IgD-negative memory B cell (primary cell): ENCODE measurements at regions not wholly inside any gene's neighbourhood (a gene's known extent, or its start where the extent isn't known, plus 50 kb on each side); places are given as distances from the start of the nearest gene placed in this dataset.

Experiments
- H3K27ac Mint-ChIP-seq, 3 donors: one replicate each; pipeline ENCODE4 v1.8.0; 2020 to 2022; ENCODE audit warnings: mild to moderate bottlenecking in 3 of 3, mixed read lengths in 3 of 3, moderate library complexity in 1 of 3
- H3K27me3 Mint-ChIP-seq: one replicate; pipeline ENCODE4 v1.8.0; 2021; ENCODE audit warnings: mixed read lengths
- H3K36me3 Mint-ChIP-seq: one replicate; pipeline ENCODE4 v1.8.0; 2020; ENCODE audit warnings: mild to moderate bottlenecking, mixed read lengths
- H3K4me1 Mint-ChIP-seq, 3 donors: one replicate each; pipeline ENCODE4 v1.8.0; 2020 to 2022; ENCODE audit warnings: mixed read lengths in 3 of 3, mild to moderate bottlenecking in 1 of 3
- H3K4me3 Mint-ChIP-seq, 4 donors: one replicate each; pipeline ENCODE4 v1.8.0; 2020 to 2022; ENCODE audit warnings: mild to moderate bottlenecking in 4 of 4, mixed read lengths in 4 of 4, moderate library complexity in 3 of 4
- H3K9me3 Mint-ChIP-seq, 3 donors: one replicate each; pipeline ENCODE4 v1.8.0; 2020 to 2021; ENCODE audit warnings: mixed read lengths in 3 of 3, mild to moderate bottlenecking in 1 of 3

- H3K27ac Mint-ChIP-seq: no peak overlapping the region
- H3K27me3 Mint-ChIP-seq: peaks cover 1% of the 10 kb centered on the region
- H3K4me1 Mint-ChIP-seq: no peaks in the 10 kb centered on the region
- H3K36me3 Mint-ChIP-seq: no peaks in the 10 kb centered on the region
- no peak overlapping the region for H3K4me3 Mint-ChIP-seq
- peaks cover 0 to 4% (median 2%) of the 10 kb centered on the region in 3 donors for H3K9me3 Mint-ChIP-seq
These were observed 247.7 kb upstream of the ZMIZ1 start for GRCh38 chr10:78821052-78821451.

DNA sequence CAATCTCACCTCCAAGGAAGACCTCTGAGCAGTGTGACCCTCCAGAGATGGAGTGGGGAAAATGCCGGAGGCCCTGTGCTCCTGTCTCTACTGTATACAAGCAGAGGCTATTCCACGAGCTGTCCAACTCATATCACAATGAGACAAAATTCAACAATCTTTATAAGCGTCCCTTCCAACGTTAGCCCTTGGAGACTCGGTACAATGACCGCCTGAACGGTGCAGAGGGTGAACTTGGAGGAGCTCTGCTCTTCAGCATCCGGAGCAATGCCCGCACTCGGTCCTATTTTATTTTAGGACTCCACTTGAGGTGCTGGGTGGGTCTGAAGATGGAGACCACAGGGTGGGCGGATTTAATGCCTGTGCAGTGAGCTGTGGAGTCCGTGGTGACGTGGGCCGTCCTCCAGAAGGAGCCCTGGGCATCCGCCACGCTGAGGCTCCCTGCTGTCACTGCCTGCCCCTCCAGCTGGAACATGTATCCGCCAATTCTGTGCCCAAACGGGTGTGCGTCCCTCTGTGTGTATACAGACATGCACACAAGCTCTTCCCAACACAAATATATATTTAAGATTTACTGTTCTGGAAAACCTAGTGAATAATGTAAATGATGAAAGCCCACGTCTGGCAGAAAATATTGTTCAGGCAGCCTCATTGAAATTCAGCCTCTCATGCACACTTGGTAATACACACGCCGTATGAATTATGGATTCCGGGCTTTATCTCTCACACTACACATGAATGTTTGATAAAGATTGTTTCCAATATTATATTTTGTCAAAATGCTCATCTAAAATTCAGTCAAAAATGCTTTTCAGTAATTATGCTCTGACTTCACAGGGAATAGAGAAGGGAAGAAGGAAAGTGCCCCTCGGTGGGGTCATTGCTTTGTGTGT, 239.9 kb upstream of the ZMIZ1 start:
- H3K27ac Mint-ChIP-seq: no peak overlapping the region
- H3K4me1 Mint-ChIP-seq: no peaks in the 10 kb centered on the region
- peaks cover 2 to 4% (median 4%) of the 10 kb centered on the region in 3 donors for H3K9me3 Mint-ChIP-seq
- peaks cover 10% of the 10 kb centered on the region for H3K27me3 Mint-ChIP-seq
- no peaks in the 10 kb centered on the region for H3K36me3 Mint-ChIP-seq
- no peak overlapping the region for H3K4me3 Mint-ChIP-seq

GRCh38 chr10:78829565-78829964, 239.2 kb upstream of the ZMIZ1 start:
- Mint-ChIP-seq H3K4me1 (no peaks in the 10 kb centered on the region), H3K27me3 (peaks cover 10% of the 10 kb centered on the region), H3K36me3 (no peaks in the 10 kb centered on the region), H3K9me3 (peaks cover 0 to 4% (median 2%) of the 10 kb centered on the region in 3 donors), H3K4me3 (no peak overlapping the region), H3K27ac (no peak overlapping the region)

DNA sequence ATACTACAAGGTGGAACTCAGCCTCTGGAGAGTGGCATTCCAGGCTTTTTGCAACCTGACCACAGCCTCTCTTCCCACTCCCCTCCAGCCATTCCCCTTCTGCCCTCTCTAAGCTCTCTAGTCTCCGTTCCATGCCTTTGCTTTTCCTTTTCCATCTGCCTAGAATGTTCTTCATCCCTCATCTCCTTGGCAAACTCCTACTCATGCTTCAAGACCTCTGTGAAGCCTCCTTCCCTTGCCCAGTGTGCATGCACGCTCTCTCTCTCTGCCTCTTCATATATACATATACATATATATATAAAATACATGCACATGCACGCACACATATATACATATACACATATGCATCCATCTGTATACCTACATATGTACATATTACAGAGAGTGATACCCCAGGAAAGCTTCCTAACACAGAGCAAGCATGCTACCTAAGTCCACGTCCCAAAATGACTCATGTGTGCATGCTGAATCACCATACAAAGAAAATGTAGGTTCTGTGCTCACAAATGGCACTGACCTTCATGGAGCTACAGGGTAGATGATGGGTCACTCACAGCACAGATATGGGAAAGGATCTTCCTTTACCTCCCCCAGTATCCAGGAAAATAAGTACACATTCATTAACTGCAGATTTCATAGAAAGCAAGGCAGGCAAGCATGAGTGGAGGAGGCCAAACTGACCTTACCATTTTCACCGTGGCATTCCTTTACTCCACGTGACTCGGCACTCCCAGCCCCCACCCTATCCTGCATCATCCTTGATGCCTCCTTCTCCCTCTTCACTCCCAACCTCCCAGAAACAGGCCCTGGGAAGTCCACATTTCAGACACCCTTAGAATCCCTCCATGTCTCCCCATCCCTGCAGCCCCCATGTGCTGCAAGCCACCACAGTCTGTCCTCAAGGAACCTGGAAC, 238.4 kb upstream of the ZMIZ1 start:
- H3K4me3 Mint-ChIP-seq: no peak overlapping the region
- no peak overlapping the region for H3K27ac Mint-ChIP-seq
- H3K27me3 Mint-ChIP-seq: peaks cover 17% of the 10 kb centered on the region
- H3K4me1 Mint-ChIP-seq: no peaks in the 10 kb centered on the region
- H3K36me3 Mint-ChIP-seq: no peaks in the 10 kb centered on the region
- peaks cover 0 to 4% (median 2%) of the 10 kb centered on the region in 3 donors for H3K9me3 Mint-ChIP-seq

GRCh38 chr10:78830976-78831375, 237.8 kb upstream of the ZMIZ1 start:
- Mint-ChIP-seq H3K27ac (no peak overlapping the region), H3K4me3 (no peak overlapping the region), H3K36me3 (no peaks in the 10 kb centered on the region), H3K9me3 (peaks cover 0 to 5% (median 2%) of the 10 kb centered on the region in 3 donors), H3K4me1 (no peaks in the 10 kb centered on the region), H3K27me3 (peaks cover 20% of the 10 kb centered on the region)

DNA sequence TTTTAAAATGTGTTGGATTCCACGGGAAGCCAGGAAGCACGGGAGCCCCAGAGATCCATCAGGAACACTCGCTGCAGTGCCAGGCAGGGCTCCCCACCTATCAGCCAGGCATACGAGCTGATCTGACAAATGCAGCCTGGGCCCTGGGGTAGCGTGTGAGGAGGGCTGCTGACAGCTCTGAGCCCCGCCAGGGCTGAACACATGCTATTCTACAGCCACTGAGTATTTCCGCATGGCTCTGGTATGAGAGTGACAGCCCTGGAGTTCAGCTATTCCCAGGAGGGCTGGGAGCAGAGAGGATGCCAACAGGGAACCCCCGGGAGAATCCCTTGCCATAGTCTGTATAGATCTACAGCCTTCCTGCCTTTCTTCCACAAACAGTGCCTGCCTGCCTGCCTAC, 237.3 kb upstream of the ZMIZ1 start:
- Mint-ChIP-seq H3K4me3 (no peak overlapping the region), H3K27me3 (peaks cover 20% of the 10 kb centered on the region), H3K27ac (no peak overlapping the region), H3K4me1 (no peaks in the 10 kb centered on the region), H3K9me3 (peaks cover 0 to 5% (median 2%) of the 10 kb centered on the region in 3 donors), H3K36me3 (no peaks in the 10 kb centered on the region)

GRCh38 chr10:78832281-78832680, 236.5 kb upstream of the ZMIZ1 start:
- no peaks in the 10 kb centered on the region for H3K36me3 Mint-ChIP-seq
- no peaks in the 10 kb centered on the region for H3K4me1 Mint-ChIP-seq
- peaks cover 0 to 5% (median 2%) of the 10 kb centered on the region in 3 donors for H3K9me3 Mint-ChIP-seq
- peaks cover 20% of the 10 kb centered on the region for H3K27me3 Mint-ChIP-seq
- no peak overlapping the region for H3K27ac Mint-ChIP-seq
- H3K4me3 Mint-ChIP-seq: no peak overlapping the region

GRCh38 chr10:78838141-78838657, 230.6 kb upstream of the ZMIZ1 start:
- Mint-ChIP-seq H3K27ac (no peak overlapping the region), H3K4me3 (no peak overlapping the region), H3K9me3 (peaks cover 0 to 4% (median 4%) of the 10 kb centered on the region in 3 donors), H3K36me3 (peaks cover 3% of the 10 kb centered on the region), H3K4me1 (no peaks in the 10 kb centered on the region), H3K27me3 (peaks cover 12% of the 10 kb centered on the region)

DNA sequence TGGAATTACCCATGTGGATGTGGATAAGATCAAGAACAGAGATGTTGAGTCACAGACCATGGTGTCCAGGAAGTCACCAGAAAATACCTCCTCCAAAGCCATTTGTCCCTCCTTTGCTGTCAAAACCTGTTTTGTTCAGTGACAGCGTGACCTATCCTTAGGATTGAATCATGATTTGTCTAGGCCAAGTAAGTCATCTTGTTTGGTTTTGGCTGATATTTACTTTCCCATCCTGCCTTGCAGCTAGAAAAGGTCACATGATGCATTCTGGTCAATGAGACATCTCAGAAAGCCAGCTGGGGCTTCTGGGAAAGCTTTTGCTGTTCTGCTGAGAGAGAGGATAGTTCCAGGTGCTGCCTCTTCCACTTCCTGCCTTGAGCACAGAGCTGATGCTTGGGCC, 225.3 kb upstream of the ZMIZ1 start:
- no peak overlapping the region for H3K4me3 Mint-ChIP-seq
- H3K9me3 Mint-ChIP-seq: peaks cover 0 to 5% (median 0%) of the 10 kb centered on the region in 3 donors
- no peak overlapping the region for H3K27ac Mint-ChIP-seq
- H3K27me3 Mint-ChIP-seq: peaks cover 5% of the 10 kb centered on the region
- H3K4me1 Mint-ChIP-seq: no peaks in the 10 kb centered on the region
- no peaks in the 10 kb centered on the region for H3K36me3 Mint-ChIP-seq

- no peak overlapping the region for H3K4me3 Mint-ChIP-seq
- H3K36me3 Mint-ChIP-seq: no peaks in the 10 kb centered on the region
- H3K9me3 Mint-ChIP-seq: peaks cover 0 to 5% (median 0%) of the 10 kb centered on the region in 3 donors
- no peak overlapping the region for H3K27ac Mint-ChIP-seq
- H3K4me1 Mint-ChIP-seq: no peaks in the 10 kb centered on the region
- H3K27me3 Mint-ChIP-seq: peaks cover 5% of the 10 kb centered on the region
These were observed 223.7 kb upstream of the ZMIZ1 start for GRCh38 chr10:78844960-78845607.

DNA sequence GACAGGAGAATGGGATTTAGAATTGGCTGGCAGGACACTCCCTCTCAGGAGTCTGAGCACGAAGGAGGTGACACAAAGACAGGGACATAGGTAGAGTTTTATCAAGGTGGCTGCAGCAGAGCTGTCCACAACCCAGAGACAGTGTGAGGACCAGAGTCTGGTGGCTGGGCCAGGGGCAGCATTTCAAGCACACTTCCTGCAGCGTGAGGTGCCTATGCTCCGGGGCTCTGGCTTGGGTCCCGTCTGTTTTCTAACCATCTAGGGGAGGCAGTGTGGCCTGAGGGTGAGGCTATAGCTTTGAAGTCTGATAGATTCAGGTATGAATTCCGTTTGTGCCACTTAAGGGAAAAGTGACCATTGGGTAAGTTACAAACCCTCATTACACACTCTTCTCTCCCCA, 222.7 kb upstream of the ZMIZ1 start:
- Mint-ChIP-seq H3K4me1 (no peaks in the 10 kb centered on the region), H3K27ac (no peak overlapping the region), H3K27me3 (peaks cover 5% of the 10 kb centered on the region), H3K9me3 (peaks cover 0 to 5% (median 0%) of the 10 kb centered on the region in 3 donors), H3K4me3 (no peak overlapping the region), H3K36me3 (no peaks in the 10 kb centered on the region)

GRCh38 chr10:78846760-78847159, 222.0 kb upstream of the ZMIZ1 start:
- H3K4me3 Mint-ChIP-seq: no peak overlapping the region
- peaks cover 2% of the 10 kb centered on the region for H3K27me3 Mint-ChIP-seq
- no peak overlapping the region for H3K27ac Mint-ChIP-seq
- H3K9me3 Mint-ChIP-seq: peaks cover 0 to 5% (median 0%) of the 10 kb centered on the region in 3 donors
- H3K4me1 Mint-ChIP-seq: no peaks in the 10 kb centered on the region
- no peaks in the 10 kb centered on the region for H3K36me3 Mint-ChIP-seq

GRCh38 chr10:78847485-78847884, 221.3 kb upstream of the ZMIZ1 start:
- H3K4me3 Mint-ChIP-seq: no peak overlapping the region
- peaks cover 0 to 5% (median 0%) of the 10 kb centered on the region in 3 donors for H3K9me3 Mint-ChIP-seq
- no peak overlapping the region for H3K27ac Mint-ChIP-seq
- no peaks in the 10 kb centered on the region for H3K4me1 Mint-ChIP-seq
- H3K36me3 Mint-ChIP-seq: no peaks in the 10 kb centered on the region
- H3K27me3 Mint-ChIP-seq: peaks cover 2% of the 10 kb centered on the region

DNA sequence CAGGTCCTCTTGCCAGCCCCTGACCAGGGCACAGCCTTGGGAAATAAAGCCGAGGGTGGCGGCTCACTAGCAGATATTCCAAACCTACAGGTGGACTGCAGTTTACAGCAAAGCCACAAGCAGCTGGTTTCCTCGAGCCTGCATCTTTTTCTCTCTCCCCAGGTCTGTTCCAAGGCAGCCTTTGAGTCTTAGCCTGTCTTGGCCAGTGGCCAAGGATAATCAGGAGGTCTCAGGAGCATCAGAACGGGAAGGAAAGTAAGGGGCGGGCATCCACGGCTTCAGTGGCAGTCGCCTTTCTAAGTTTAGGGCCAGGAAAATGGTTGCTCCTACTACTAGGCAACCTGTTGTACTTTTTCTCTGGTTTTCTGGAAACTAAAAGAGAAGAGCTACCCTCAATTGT, 219.7 kb upstream of the ZMIZ1 start:
- H3K9me3 Mint-ChIP-seq: no peaks in the 10 kb centered on the region
- H3K4me1 Mint-ChIP-seq: no peaks in the 10 kb centered on the region
- H3K27me3 Mint-ChIP-seq: peaks cover 5% of the 10 kb centered on the region
- H3K36me3 Mint-ChIP-seq: no peaks in the 10 kb centered on the region
- H3K27ac Mint-ChIP-seq: no peak overlapping the region
- H3K4me3 Mint-ChIP-seq: no peak overlapping the region

GRCh38 chr10:78849731-78850130, 219.0 kb upstream of the ZMIZ1 start:
- H3K36me3 Mint-ChIP-seq: no peaks in the 10 kb centered on the region
- H3K4me3 Mint-ChIP-seq: peak overlapping the region in 1 of 4 donors; percentile 51
- H3K27me3 Mint-ChIP-seq: peaks cover 5% of the 10 kb centered on the region
- H3K4me1 Mint-ChIP-seq: no peaks in the 10 kb centered on the region
- no peaks in the 10 kb centered on the region for H3K9me3 Mint-ChIP-seq
- no peak overlapping the region for H3K27ac Mint-ChIP-seq
